IPS-NIHi11 (cell line): ENCODE measurements at regions not wholly inside any gene's neighbourhood (a gene's known extent, or its start where the extent isn't known, plus 50 kb on each side); places are given as distances from the start of the nearest gene placed in this dataset.

ENCODE experiments used
- DNase-seq: peaks from one replicate; pipeline ENCODE4 v3.0.0; 2012; ENCODE audit warnings: mixed read lengths, low spot score

DNA sequence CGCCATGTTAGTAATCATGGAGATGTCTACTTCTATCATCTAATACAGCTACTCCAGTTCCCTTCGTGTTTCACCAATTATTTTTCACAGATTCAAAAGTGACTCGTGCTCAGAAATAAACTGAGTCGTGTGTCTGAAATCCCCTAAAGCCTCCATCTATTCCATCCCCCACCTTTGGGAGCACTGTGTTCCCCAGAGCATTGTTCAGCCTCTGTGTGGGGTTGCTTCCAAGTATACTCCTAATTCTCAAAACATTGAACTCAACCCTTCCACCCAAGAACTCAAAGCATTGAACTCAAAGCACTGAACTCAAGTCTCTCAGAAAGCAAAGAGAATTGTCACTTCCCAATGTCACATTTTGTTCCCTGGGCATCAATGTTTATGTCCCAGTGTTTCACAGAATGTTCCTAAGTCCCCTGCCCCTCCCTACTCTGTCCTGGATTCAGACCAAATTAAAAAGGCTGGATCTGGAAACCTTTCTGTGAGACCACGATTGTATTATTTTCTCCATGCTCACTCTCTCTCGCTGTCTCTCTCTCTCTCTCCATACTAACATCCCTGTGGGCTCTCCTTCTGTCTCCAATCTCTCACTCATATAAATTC, 138.5 kb upstream of the QRFPR start:
- no peak for DNase-seq

GRCh38 chr4:121517241-121517640, 136.4 kb upstream of the QRFPR start:
- no peak for DNase-seq

- DNase-seq, result no peak
Measured at GRCh38 chr4:121514443-121514842, 133.6 kb upstream of the QRFPR start.

DNA sequence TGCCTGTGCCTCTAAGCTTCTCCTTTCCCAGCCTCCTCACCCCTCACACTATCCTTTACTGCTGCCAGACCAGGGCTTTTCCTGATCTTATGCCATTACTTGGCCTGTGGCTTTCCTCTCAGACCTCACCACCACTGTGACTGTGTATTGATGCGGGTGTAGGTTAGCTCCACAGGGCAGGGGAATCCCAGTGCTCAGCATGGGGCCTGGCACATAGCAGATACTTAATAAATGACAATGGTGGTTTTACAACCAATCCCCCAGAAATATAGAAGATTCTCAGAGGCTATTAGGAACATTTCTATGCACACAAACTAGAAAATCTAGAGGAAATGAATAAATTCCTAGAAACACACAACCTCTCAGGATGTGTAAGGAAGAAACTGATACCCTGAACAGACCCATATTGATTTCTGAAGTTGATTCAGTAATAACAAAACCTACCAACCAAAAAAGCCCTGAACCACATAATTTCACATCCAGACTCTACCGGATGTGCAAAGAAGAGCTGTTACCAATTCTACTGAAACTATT, 129.6 kb upstream of the QRFPR start:
- DNase-seq, result no peak

- DNase-seq, result no peak
Measured at GRCh38 chr4:121485190-121485804, 104.5 kb upstream of the QRFPR start.

GRCh38 chr4:121484633-121485032, 103.8 kb upstream of the QRFPR start:
- DNase-seq, result peak; percentile 48

GRCh38 chr4:121479808-121480207, 99.0 kb upstream of the QRFPR start:
- no peak for DNase-seq

DNA sequence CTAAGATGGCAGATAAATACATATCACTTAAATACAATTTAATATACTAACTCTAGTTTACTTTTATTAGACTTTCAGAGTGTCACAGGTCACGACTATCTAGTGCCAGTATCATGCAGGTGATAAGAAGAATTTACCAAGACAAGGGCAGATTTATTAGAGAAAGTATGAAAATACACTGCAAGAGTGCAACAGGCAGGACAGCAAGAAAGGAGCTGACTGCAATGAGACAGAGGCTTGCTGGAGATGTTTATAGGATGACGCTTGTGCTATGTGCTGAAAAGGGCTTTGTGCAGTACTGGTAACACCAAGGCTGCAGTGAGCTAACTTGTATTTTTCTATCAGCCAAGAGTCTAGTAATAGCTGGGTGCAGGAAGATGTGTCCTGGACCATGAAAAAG, 96.7 kb upstream of the QRFPR start:
- no peak for DNase-seq

- no peak for DNase-seq
Measured at GRCh38 chr4:121477079-121477478, 96.3 kb upstream of the QRFPR start.

GRCh38 chr4:121472937-121473721, 92.3 kb upstream of the QRFPR start:
- DNase-seq, result no peak

GRCh38 chr4:121464854-121465253, 84.0 kb upstream of the QRFPR start:
- DNase-seq, result no peak

- peak; percentile 52 for DNase-seq
Measured at GRCh38 chr4:121462660-121463261, 81.9 kb upstream of the QRFPR start.

DNA sequence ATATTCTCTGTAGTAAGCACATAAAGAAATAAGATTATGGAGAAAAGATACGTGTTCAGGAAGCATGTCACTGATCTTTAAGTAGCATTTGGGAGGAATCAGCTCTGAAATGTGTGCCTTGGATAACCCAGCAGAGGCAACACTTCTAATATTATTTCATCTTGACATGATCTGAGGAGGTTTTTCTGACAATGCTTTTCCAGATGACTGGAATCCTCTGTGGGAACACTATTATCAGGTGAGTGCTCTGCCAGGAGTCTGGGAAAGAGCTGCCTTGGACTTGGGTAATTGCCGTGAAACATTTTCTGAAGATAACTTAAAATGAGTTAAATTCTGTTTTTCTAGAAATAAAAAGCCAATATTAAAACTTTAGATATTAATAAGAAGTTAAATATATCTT, 78.2 kb upstream of the QRFPR start:
- DNase-seq, result no peak

DNA sequence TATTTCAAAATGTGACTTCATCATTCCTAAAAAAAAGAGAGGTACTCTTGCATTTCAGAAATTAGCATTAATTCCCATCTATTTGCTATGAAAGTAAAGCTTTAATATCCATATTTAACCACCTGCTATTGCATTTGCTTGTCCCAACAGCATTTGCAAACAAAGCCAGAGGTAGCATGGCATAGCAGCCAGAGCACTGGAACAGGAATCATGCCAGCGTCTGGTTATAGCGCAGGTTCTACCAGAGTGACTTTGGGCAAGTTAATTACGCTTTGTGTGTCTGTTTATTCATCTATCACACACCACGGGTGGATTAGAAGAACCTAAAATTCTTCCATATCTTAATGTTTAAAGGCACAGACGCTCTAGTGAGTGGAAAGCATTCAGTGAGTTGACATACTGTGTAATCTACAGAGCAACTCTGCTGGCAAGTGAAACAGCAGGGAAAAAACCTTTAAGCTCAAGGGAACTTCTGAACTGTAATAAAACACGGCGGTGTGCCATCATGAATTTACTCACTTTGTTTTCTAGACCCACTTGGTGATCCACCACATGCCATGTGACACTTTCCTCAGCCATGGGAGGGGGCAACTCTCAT, 76.6 kb upstream of the QRFPR start:
- no peak for DNase-seq

- DNase-seq, result no peak
Measured at GRCh38 chr4:121455285-121455684, 74.5 kb upstream of the QRFPR start.

DNA sequence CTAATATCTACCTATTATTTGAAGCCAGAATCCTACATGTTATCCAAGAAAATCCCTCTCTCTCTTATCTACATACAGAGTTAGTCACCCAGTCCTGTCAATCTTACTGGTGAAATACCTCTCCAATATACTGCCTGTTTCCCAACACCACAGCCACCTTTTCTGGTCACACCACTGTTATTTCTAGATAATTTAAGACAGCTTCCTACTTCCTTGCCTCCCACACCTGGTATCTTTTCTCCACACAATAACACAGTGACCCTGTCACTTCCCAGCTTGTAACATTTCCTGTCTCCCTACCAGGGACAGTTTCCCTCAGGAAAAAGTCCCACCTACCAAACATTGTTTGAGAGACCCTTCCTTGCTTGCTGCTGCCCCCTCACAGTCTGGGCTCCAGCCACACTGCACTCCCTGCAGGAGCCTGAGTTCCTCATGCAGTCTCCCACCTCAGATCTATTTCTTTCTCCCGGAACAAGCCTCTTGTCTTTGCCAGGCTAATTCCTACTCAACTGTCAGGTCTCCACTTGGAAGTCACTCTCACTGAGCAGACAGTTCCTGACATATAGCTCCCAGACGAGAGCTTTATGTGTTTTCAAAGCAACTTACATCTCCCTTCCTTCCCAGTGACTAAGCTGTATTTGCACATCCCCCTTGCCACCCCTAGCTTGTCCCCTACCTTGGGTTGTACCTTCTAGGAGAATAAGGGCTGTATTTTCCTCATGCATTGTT, 73.6 kb upstream of the QRFPR start:
- peak; percentile 16 for DNase-seq

DNA sequence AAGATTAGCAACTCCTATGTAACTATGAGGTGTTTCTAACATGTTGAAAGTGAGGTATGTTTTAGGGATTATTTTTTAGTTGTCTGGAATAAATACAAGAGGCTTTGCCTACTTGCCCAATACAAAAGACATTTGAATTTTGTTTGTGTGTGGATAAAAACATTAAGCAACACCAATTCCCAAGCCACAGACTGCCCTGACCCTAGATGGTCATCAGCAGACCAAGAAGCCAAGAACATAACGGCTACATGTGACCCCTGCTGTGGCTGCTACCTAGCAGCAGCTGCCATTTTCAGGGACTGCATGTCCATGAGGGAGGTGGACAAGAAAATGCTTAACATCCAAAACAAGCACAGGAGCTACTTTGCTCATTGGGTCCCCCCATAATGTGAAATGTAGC, 70.5 kb upstream of the QRFPR start:
- no peak for DNase-seq

DNA sequence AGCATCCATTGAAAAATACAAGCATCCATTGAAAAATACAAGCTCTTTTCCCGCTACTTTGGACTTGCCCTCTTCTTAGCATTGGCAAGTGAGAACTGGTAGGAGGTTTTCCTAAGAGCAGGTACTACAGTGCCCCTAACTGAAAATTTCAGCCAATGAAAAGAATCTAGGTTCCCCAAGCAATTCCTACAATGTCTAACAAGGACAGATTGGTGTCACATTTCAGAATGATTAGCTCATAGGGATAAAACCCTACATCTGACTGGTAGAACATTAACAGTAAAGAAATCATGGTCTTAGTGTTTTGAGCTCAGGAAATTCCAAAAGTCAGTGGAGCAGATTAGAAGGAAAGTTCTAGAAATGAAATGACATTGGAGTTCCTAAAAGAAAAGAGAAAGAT, 68.6 kb upstream of the QRFPR start:
- no peak for DNase-seq

GRCh38 chr4:121448231-121448630, 67.4 kb upstream of the QRFPR start:
- DNase-seq, result no peak

- no peak for DNase-seq
Measured at GRCh38 chr4:121439669-121440068, 58.9 kb upstream of the QRFPR start.
